T-helper 17 cell (primary cell): ENCODE measurements at regions not wholly inside any gene's neighbourhood (a gene's known extent, or its start where the extent isn't known, plus 50 kb on each side); places are given as distances from the start of the nearest gene placed in this dataset.

ENCODE experiments used
- ATAC-seq: fragments of 150-1000 bp; cut with Tn5 transposase; 2 replicates; pipeline ENCODE4 v1.10.0; 2021; ENCODE audit warnings: mild to moderate bottlenecking, moderate library complexity
- DNase-seq, 3 donors: peaks; one replicate each; pipeline versions ENCODE4 v3.0.0 to v3.0.0-alpha.2; 2020 to 2021
- H3K9me3 ChIP-seq: one replicate; pipeline ENCODE4 v1.7.0; 2013; ENCODE audit warnings: low read length, mild to moderate bottlenecking; ENCODE audit not compliant: control insufficient read depth, poor library complexity, severe bottlenecking
- H3K27ac Mint-ChIP-seq: one replicate; pipeline ENCODE4 v1.8.0; 2022; ENCODE audit warnings: mild to moderate bottlenecking, moderate library complexity, mixed read lengths
- H3K27me3 Mint-ChIP-seq: one replicate; pipeline ENCODE4 v1.8.0; 2022; ENCODE audit warnings: mixed read lengths
- H3K36me3 Mint-ChIP-seq: one replicate; pipeline ENCODE4 v1.8.0; 2022; ENCODE audit warnings: low read depth, mixed read lengths
- H3K4me1 Mint-ChIP-seq: one replicate; pipeline ENCODE4 v1.8.0; 2022; ENCODE audit warnings: mild to moderate bottlenecking, mixed read lengths
- H3K4me3 Mint-ChIP-seq: one replicate; pipeline ENCODE4 v1.8.0; 2022; ENCODE audit warnings: mild to moderate bottlenecking, moderate library complexity, mixed read lengths

DNA sequence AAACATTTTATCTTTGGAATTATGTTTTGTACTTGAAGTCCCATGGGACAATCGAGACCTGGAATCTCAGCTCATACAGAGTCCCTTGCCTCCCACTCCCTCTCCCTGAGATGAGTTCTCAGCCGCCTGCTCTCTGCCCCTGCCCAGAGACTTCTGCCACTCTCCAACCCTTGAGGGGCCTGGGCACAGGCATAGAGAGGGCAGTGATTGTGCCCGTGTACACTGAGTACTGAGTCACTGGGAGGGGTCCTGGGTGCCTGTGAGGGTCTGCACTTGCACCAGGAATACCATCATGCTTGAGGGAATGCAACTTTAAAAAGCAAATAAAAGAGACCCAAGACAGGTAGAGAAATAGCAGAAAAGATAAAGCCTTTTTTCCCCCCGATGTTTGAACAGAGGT lies 453.8 kb upstream of the HS3ST5 start:
- H3K27ac Mint-ChIP-seq = no peak overlapping the region
- H3K4me1 Mint-ChIP-seq = no peaks in the 10 kb centered on the region
- H3K27me3 Mint-ChIP-seq = no peaks in the 10 kb centered on the region
- no peak for ATAC-seq
- H3K9me3 ChIP-seq = no peaks in the 10 kb centered on the region
- DNase-seq = no peak
- H3K4me3 Mint-ChIP-seq = no peak overlapping the region
- no peaks in the 10 kb centered on the region for H3K36me3 Mint-ChIP-seq

DNA sequence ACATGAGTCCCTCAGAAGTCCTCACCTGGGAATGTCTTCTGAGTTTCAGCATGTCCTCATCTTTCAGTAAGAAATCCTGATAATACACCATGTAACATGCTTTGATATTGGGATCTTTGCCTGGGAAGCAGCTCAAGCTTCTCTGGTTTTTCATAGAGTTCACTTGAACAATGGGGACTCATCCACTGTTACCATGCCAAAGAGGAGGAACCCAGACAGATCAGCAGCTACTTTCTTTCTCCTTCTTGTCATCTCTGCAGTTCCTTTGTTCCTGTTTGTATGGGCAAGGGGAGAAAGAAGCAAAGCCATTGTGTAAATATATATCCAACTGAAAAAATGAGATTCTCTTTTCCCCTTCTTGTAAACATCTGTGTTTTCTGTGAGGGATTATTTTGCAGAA lies 450.6 kb upstream of the HS3ST5 start:
- Mint-ChIP-seq H3K4me1 (no peaks in the 10 kb centered on the region), H3K27ac (no peak overlapping the region)

DNA sequence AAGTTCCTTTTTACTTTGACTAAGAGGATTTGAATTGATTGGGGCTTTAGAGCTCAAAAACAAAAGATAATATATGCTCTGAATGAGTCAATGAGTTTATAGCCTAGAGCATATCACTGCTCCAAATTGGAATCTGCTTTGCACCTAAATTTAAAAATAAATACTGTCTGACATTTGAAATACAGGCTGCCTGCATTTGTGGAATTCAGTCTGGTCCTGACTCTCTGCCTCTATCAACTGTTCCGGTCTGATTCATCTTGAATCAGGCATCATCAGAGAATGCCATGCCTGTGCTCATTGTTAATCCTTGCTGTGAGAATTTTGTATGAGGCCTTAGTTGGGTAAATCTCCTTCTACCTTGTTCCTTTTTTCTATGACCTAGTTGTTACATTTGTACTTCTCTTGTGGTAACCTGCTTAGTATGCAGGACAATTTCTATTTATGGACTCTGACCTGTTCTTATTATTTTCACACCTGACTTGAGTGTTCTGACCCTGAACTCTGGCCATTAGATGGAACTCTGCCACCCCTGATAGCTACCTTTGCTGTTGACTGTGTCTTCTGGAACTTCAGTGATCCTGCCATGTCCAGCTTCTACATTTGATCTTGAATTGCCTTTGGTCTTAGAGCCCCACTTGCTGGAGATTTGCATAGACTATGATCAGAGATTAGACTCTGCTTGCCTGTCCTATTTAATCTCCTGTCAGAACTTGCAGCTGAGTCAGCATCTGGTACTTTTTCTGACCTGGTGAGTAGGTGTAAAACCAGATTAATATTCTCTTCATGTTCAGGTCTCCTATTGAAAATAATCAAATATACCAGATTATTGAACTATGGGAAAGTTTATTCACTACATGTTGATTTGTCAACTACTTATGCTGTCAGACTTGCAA lies 442.7 kb upstream of the HS3ST5 start:
- no peak for DNase-seq
- H3K27ac Mint-ChIP-seq = no peak overlapping the region

More for the DNA sequence above, 450.6 kb upstream of the HS3ST5 start:
- H3K9me3 ChIP-seq = no peaks in the 10 kb centered on the region
- ATAC-seq (no peak), DNase-seq (no peak)
- Mint-ChIP-seq H3K27me3 (no peaks in the 10 kb centered on the region), H3K36me3 (no peaks in the 10 kb centered on the region), H3K4me3 (no peak overlapping the region)

DNA sequence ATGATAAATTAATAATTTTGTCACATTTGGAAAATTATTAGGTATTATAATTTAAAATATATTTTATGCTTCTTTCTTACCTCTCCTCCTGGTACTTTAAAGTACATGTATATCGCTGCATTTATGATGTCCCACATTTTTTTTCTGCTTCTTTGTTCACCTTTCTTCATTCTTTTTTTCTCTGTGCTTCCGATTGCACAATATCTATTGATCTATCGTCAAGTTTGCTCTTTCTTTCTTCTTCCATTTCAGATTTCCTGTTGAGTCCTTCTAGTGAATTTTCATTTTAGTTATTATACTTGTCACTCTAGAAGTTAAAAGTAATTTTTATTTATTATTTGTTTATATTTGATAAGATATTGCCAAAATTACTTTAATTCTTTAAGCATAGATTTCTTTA lies 441.0 kb upstream of the HS3ST5 start:
- no peaks in the 10 kb centered on the region for H3K9me3 ChIP-seq
- no peaks in the 10 kb centered on the region for H3K36me3 Mint-ChIP-seq
- DNase-seq (no peak), ATAC-seq (no peak)
- no peak overlapping the region for H3K27ac Mint-ChIP-seq
- no peaks in the 10 kb centered on the region for H3K4me1 Mint-ChIP-seq
- no peaks in the 10 kb centered on the region for H3K27me3 Mint-ChIP-seq
- H3K4me3 Mint-ChIP-seq = no peak overlapping the region

More for the DNA sequence above, 442.7 kb upstream of the HS3ST5 start:
- Mint-ChIP-seq H3K4me1 (no peaks in the 10 kb centered on the region), H3K4me3 (no peak overlapping the region), H3K27me3 (no peaks in the 10 kb centered on the region), H3K36me3 (no peaks in the 10 kb centered on the region)
- H3K9me3 ChIP-seq = no peaks in the 10 kb centered on the region
- no peak for ATAC-seq

DNA sequence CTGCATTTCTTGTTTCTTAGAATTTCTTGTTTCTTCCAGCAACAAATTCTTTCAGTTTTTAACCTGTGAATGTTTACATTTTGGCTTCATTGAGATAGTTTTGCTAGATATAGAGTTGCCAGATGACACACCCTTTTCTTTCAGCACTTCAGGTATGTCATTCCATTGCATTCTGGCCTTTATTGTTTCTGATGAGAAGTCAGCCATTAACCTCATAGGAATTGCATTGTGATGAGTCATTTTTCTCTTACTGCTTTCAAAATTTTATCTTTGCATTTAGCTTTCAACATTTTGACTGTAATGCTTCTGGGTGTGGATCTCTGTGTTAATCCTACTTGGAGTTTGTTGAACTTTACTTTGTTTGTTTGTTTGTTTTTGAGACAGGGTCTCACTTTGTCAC lies 440.3 kb upstream of the HS3ST5 start:
- DNase-seq (no peak), ATAC-seq (no peak)
- H3K9me3 ChIP-seq = no peaks in the 10 kb centered on the region
- Mint-ChIP-seq H3K27ac (no peak overlapping the region), H3K4me1 (no peaks in the 10 kb centered on the region), H3K27me3 (no peaks in the 10 kb centered on the region), H3K36me3 (no peaks in the 10 kb centered on the region), H3K4me3 (no peak overlapping the region)

DNA sequence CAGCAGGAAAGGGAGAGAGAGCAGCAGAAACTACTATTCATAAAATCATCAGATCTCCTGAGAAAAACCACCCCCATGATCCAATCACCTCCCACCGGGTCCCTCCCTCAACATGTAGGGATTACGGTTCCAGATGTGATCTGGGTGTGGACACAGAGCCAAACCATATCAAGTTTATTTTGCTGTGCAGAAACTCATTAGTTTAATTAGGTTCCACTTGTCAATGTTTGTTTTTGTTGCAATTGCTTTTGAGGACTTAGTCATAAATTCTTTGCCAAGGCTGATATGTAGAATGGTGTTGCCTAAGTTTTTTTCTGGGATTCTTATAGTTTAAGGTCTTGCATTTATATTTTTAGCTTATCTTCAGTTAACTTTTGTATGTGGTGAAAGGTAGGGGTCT lies 422.0 kb upstream of the HS3ST5 start:
- no peaks in the 10 kb centered on the region for H3K27me3 Mint-ChIP-seq
- no peaks in the 10 kb centered on the region for H3K9me3 ChIP-seq
- no peak for ATAC-seq
- no peaks in the 10 kb centered on the region for H3K36me3 Mint-ChIP-seq
- H3K4me1 Mint-ChIP-seq = no peaks in the 10 kb centered on the region
- H3K4me3 Mint-ChIP-seq = no peak overlapping the region
- DNase-seq = no peak
- H3K27ac Mint-ChIP-seq = no peak overlapping the region

DNA sequence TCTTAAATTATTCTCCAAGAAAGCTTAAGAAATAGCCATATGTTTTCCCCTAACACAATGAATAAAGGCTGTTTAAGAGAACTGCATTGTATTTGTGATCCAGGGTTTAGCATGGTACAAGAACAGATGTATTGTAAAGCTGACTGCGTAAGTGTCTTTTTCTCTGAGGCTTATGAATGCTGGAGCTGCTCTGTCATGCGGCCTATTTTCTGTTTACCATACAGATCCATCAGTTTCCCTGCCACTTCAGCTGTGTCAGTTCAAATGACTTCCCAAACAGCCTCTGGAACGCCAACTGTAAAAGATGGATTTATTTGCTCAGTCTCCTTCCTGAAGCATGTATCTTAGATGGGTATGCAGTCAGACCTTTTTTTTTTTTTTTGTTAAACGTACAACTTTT lies 419.3 kb upstream of the HS3ST5 start:
- Mint-ChIP-seq H3K4me3 (no peak overlapping the region), H3K4me1 (no peaks in the 10 kb centered on the region), H3K36me3 (no peaks in the 10 kb centered on the region), H3K27me3 (no peaks in the 10 kb centered on the region), H3K27ac (no peak overlapping the region)
- DNase-seq = no peak
- ATAC-seq = no peak
- H3K9me3 ChIP-seq = no peaks in the 10 kb centered on the region

DNA sequence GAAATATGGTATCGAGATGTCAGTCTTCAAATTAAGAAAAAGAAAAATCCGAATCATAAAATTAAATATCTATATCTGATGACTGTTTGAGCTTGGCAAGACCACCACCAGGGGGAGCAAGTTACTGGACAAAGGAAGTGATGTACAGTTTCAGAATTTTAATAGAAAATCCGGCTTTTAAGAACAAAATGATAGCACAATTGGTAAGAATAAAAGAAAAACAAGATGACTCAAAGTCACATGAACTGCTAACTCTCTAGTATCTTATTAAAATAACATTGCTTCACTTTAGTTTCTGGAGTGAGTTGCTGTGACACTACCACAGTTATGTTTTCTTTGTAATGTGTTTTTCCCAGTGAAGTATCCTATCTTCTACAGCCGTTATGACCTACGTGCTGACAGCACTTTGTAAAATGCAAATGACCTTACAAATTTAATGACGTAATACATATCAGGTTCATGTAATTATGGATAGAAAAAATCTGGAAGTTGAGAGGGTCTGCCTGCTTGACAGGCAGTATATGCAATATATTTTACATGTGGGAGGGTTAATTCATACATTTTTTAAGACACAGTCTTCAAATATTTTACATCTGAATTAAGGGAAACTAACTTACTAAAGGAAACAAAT lies 405.3 kb upstream of the HS3ST5 start:
- ATAC-seq = no peak
- no peaks in the 10 kb centered on the region for H3K36me3 Mint-ChIP-seq
- DNase-seq = no peak
- no peaks in the 10 kb centered on the region for H3K4me1 Mint-ChIP-seq
- no peaks in the 10 kb centered on the region for H3K27me3 Mint-ChIP-seq
- no peak overlapping the region for H3K4me3 Mint-ChIP-seq
- no peak overlapping the region for H3K27ac Mint-ChIP-seq
- no peaks in the 10 kb centered on the region for H3K9me3 ChIP-seq

DNA sequence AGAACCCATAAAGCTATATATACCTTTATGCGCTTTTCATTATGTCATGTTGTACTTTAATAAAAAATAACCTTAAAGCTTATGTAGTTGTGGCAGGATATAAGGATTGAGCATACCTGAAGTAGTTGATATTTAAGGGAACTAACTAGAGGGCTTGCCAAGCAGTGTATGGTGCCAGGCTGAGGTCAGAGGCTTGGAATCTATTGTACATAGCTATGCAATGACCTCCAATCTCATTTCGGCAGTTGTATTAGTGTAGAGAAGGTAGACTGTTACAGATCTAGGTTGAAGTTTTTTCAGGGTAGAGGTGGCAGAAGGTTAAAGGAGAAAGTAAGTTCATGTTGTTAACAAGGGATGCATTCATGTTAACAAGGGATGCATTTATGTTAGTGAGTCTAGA lies 397.7 kb upstream of the HS3ST5 start:
- Mint-ChIP-seq H3K4me3 (no peak overlapping the region), H3K27me3 (no peaks in the 10 kb centered on the region), H3K36me3 (no peaks in the 10 kb centered on the region), H3K27ac (no peak overlapping the region), H3K4me1 (no peaks in the 10 kb centered on the region)
- H3K9me3 ChIP-seq = no peaks in the 10 kb centered on the region
- ATAC-seq (no peak), DNase-seq (no peak)

DNA sequence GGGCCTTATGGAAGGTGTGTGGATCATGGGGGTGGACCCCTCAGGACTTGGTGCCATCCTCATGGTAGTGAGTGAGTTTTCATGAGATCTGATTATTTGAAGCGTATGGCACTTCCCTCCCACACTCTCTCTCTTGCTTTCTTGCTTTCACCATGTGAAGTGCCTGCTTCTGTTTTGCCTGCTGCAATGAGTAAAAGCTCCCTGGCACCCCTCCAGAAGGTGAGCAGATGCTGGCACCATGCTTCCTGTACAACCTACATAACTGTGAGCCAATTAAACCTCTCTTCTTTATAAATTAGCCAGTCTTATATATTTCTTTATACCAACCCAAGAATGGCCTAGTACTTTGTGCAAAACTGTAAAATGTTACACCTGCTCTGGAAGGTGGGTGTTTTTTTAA lies 396.8 kb upstream of the HS3ST5 start:
- Mint-ChIP-seq H3K27me3 (no peaks in the 10 kb centered on the region), H3K27ac (no peak overlapping the region)
- no peak for ATAC-seq

DNA sequence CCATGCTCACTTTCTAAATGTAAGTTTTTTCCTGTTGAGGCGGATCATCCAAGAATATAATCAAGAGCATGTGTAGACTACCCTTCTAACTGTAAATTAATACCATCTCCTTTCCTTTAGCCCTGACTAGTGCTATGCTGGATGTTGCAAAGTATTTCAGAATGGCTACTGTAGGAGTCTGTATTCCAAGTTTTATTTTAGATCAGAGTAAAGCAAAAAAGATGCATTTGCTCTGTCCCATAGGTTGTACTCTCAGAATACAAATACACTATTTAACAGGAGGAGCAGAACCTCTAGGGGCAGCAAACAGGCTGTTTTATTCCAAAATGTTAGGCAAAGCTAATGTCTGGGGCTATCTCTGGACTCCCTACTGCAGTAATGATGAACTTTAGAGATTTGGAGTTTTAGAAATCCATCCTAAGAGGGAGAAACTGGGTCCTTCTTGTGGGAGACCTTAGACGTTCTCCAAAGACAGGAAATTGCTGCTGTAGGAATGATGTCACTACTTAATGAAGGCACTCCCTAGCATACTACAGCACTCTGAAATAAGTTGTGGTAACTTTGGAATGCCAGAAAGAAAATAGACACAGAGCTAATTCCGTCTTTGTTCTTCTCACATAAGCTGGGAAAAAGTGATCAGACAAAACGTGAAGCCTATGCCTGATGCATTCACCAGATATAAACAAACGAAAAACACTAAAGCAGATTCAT lies 392.4 kb upstream of the HS3ST5 start:
- no peak for DNase-seq
- Mint-ChIP-seq H3K27ac (no peak overlapping the region), H3K27me3 (no peaks in the 10 kb centered on the region), H3K4me3 (no peak overlapping the region), H3K36me3 (no peaks in the 10 kb centered on the region), H3K4me1 (no peaks in the 10 kb centered on the region)
- no peak for ATAC-seq
- no peaks in the 10 kb centered on the region for H3K9me3 ChIP-seq

More for the DNA sequence above, 396.8 kb upstream of the HS3ST5 start:
- H3K4me1 Mint-ChIP-seq = no peaks in the 10 kb centered on the region
- no peaks in the 10 kb centered on the region for H3K36me3 Mint-ChIP-seq
- H3K4me3 Mint-ChIP-seq = no peak overlapping the region
- DNase-seq = no peak
- no peaks in the 10 kb centered on the region for H3K9me3 ChIP-seq

DNA sequence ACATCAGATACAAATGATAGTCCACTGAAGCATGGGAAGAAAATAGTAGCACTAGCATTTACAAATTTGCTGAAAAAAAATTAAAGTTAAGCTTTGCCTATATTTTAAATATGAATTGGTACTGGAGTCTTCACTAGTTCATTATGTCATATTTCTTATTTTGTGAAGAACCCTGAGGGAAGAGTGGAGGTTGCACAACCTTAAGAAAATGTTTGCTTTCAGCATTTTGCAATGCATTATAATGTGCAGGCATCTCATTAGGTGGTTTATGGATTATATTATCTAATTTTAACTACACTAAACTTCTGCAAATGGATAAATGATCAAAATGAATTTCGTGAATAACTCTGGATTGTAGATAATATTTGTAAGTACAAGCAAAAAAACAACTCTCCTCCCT lies 390.8 kb upstream of the HS3ST5 start:
- Mint-ChIP-seq H3K27me3 (no peaks in the 10 kb centered on the region), H3K4me3 (no peak overlapping the region), H3K36me3 (no peaks in the 10 kb centered on the region), H3K4me1 (no peaks in the 10 kb centered on the region), H3K27ac (no peak overlapping the region)
- H3K9me3 ChIP-seq = no peaks in the 10 kb centered on the region
- DNase-seq = no peak
- no peak for ATAC-seq

DNA sequence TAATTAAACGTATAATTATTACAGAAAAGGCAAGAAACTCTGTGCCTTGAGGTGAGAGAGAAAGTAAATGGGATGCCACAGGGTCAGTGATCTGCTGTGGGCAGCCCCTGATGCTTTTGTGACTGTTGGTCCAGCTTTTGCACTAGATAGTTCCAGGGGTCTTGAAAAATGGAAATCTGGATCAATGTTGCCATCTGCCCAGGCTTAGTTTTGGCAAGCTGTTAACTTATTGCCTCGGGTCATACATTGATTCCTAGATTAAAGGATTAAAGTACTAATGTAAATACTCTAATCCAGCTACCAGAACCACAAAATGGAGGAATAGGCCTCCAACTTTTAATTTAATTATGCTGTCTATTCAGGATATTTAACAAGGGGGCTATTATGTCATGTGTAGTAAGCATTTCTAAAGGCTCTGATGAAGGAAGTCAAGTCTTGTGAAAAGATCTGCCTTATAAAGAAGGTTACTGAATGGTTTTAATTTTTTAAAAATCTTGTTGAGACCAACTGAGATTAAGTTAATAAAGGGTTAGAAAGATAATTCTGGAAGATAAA lies 376.0 kb upstream of the HS3ST5 start:
- no peak overlapping the region for H3K4me3 Mint-ChIP-seq
- ATAC-seq = no peak
- no peaks in the 10 kb centered on the region for H3K9me3 ChIP-seq
- H3K36me3 Mint-ChIP-seq = no peaks in the 10 kb centered on the region
- H3K27me3 Mint-ChIP-seq = no peaks in the 10 kb centered on the region
- no peak overlapping the region for H3K27ac Mint-ChIP-seq
- no peak for DNase-seq
- H3K4me1 Mint-ChIP-seq = no peaks in the 10 kb centered on the region
